ENCODE measurements at regions not wholly inside any gene's neighbourhood (a gene's known extent, or its start where the extent isn't known, plus 50 kb on each side); places are given as distances from the start of the nearest gene placed in this dataset.

DNA sequence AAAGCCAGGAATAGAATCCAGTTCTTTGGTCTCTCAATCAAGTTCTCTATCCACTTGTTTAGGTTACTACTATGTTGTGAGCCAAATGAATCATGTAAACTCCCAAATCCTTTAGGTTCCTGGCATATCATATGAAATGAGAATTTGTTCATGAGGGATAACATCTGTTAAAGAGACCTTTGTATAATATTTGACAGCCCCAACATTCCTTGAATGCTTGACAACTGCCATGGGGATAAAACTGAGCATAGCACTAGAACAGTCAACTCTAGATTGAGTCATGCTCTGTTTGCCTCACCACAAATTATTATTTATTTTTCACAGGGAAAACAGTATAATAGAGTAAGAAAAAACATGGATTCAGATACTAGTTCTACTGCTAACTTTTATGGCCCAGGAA lies 93.3 kb downstream of the NAA11 start:
- TF ChIP-seq, protein P1, sequence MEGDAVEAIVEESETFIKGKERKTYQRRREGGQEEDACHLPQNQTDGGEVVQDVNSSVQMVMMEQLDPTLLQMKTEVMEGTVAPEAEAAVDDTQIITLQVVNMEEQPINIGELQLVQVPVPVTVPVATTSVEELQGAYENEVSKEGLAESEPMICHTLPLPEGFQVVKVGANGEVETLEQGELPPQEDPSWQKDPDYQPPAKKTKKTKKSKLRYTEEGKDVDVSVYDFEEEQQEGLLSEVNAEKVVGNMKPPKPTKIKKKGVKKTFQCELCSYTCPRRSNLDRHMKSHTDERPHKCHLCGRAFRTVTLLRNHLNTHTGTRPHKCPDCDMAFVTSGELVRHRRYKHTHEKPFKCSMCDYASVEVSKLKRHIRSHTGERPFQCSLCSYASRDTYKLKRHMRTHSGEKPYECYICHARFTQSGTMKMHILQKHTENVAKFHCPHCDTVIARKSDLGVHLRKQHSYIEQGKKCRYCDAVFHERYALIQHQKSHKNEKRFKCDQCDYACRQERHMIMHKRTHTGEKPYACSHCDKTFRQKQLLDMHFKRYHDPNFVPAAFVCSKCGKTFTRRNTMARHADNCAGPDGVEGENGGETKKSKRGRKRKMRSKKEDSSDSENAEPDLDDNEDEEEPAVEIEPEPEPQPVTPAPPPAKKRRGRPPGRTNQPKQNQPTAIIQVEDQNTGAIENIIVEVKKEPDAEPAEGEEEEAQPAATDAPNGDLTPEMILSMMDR (IDR thresholded peaks at IDR 0.05) = no peak
- TF ChIP-seq EZH2 (IDR thresholded peaks at IDR 0.05; ENCODE audit: borderline replicate concordance, insufficient read depth, low read depth, low read length, poor library complexity, severe bottlenecking) = no peak
